GM18511 (cell line): ENCODE measurements at regions not wholly inside any gene's neighbourhood (a gene's known extent, or its start where the extent isn't known, plus 50 kb on each side); places are given as distances from the start of the nearest gene placed in this dataset.

Source experiments
- ATAC-seq: cut with Tn5 transposase; IDR thresholded peaks from one replicate; pipeline ENCODE4 v1.9.1; 2021; ENCODE audit warnings: mild to moderate bottlenecking, moderate library complexity; ENCODE audit not compliant: unreplicated experiment

DNA sequence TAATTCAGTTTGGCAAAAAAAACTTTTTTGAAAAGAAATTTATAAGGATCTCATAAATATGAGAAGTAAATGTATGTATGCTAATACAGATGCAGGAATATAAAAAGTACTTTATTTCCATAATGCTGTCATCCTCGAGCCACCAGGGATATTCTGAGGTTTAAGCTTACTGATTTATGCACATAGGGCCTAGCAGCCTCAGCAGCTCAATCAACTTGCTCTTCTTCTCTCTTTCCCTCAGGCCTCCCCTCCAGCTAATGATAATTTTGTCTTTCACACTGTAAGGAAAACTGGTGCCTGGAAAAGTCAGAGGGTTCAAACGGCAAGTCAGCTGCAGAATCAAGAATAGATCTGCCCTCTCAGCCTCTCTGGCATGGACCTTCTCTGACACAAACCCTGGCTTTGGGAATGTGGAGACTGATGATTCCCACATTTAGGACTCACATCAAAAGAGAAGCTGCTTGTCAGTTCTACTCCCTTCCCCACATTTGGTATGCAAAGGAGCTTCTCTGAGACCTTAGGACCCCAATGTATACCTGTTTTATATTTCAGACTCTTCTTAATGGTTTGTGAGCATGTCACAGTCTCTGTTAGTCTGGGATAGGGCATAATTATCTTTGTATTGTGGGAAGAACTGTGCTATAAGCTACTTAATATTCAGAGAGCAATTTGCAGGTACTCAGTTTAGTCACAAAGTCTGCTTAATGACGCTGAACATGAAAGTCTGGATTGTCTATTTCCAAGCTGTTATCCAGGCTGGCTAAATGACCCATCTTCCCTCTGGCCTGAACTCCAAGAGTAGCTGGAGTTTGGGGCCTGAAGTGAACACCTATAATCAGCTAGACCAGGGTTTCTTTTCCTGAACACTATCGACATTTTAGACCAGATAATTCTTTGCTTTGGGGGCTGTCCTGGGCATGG is 52.1 kb upstream of the DIPK1A start:
- no peak for ATAC-seq

DNA sequence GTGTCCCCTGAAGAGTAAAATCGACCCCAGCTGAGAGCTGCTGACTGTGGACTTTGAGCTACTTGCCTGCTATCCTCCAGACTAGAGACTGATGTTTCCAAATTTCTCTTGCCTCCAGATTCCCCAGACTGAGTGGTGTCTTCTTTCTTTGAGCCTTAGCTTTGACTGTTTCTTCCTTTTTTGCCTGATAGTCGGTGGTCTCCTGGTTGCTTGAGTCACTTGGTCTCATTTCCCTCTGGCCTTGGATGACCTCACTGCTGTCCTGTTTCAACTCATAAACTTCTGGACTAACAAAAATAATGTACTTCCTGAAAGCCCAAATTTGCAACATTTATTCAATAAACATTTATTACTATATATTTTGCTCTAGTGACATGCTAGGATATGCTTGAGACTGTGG is 52.9 kb upstream of the DIPK1A start:
- ATAC-seq = no peak

DNA sequence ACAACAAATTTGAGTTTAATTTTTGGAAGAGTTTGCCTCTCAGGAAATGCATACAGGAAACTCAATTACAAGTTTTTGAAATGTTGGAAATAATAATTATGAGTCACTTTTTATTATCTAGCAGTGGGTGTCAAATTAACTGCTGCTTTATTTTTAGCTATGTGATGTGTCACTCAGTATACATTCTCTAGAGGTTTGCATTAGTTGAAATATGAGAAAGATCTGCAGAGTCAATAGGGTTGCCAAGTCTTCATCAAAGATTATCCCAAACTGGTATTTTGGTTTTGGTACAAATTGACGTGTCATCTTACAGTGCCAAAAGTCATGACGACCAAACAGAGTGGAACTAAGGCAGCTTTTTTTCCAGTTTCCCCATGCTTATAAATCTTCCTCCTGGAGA is 54.3 kb upstream of the DIPK1A start:
- no peak for ATAC-seq

DNA sequence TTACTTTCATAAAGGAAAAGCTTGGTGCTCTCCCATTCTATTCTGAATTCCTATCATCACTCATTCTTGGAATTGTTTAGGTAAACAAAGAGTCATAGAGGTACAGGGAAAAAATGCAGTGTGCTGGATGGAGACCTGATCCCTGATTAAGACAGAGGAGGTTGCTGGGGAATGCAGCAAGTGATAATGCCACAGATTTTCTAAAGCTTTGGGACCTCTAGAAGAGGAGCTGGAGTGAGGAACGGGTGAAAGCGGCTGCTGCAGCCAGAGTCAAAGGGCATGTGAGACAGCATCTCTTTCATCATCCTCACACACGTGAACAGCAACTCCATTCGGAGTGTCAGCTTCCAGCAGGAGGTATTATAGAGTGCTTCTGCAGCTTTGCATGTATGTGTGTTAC is 54.9 kb upstream of the DIPK1A start:
- ATAC-seq = no peak

DNA sequence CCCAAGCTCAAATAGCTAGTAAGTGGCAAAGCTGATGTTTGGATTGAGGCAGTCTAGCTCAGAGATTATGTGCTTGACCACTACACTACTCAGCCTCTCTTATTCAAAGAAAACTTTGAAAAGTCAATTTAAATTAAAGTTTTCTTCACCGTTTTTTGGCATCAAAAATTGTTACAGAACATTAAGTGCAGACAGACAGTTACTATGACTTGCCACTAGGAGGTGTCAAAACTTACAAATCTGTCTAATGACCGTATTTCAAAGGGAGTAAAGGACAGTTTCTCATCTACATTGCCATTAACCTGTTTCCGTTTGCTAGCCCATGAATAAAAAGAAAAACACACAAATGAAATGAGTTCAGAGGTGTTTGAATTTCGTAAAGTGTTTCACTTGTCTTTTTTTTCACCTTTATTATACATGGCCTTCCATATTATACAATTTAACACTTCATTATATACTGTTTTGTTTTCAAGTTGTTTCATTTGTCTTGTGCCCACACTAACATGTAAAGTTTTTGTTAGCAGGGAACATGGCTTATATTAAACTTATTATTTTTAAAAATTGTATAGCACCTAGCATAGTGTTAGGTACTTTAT is 57.4 kb upstream of the MTF2 start:
- peak; percentile 70 for ATAC-seq

DNA sequence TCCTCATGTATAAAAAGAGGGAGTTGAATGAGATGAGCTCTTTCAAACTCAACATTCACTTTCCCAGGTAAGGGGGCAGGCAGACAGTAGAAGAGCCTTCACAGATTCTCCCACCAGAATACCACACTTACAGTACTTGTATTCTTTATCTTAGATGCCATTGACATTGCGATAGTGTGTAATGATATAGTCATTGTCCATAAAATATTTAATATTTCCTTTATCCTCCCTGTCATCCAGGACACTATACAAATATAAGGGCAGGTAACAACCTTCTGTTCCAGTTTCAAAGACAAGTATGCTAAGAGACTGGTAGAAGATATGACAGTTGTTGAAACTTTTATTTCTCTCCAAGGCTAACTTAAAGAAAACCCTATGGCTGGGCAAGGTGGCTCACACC is 56.5 kb upstream of the MTF2 start:
- no peak for ATAC-seq

DNA sequence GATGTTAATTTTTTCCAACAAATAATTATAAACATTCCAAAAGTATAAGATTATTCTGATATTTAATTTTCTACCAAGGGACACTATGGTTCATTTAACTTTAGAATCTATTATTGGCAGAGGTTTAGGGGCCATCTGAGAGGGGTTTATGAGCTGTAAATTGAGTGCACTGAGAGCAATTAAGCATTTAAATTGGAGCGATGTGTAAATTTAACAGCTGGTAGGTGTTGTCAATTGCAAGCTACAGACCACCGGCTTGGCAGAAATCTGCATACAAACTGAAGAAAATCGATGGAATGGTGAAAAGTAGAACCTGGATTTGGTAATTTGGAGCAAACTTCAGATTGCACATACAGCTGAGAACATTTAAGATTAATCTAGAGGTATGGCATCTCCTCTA is 55.8 kb upstream of the MTF2 start:
- ATAC-seq = no peak

DNA sequence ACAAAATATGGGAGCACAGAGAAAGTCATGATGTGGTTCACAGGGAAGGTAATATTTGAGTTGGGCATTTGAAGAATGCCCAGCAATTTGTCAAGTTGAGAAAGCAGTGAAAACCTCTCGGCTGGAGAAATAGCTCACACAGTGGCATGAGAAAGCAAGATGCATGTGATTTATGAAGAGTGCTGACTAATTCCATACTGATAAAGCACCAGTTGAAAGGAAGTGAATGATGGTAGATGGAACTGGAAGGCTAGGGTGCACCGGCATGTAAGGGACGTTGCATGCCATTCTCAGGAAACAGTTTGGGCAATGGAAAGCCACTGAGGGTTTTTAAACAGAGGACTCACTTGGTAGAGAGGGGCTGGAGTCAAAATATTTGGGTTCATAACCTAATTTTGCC is 53.5 kb upstream of the MTF2 start:
- ATAC-seq = no peak

DNA sequence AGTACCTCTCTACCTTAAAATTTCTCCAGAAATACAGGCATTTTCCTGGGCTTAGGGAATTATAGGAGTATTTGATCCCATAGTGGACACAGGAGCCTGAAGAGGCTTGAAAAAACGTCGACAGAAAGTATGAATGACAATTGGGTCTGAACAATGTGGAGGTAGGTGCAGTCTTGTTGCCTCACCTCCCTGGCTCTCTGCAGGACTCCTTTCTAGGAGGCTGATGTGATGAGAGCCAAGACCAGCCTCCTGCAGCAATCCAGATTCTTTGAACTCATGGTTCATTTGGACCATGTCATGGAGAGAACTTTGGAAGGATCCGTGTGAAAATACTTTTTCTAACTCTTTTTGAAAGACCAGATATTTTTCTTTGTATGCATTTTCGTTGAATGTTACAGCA is 50.5 kb upstream of the MTF2 start:
- no peak for ATAC-seq
